Amniotic epithelial cell (primary cell): ENCODE measurements at regions not wholly inside any gene's neighbourhood (a gene's known extent, or its start where the extent isn't known, plus 50 kb on each side); places are given as distances from the start of the nearest gene placed in this dataset.

Experiments
- DNase-seq: peaks from one replicate; pipeline ENCODE4 v3.0.0-alpha.2; 2010; ENCODE audit warnings: low read depth

DNA sequence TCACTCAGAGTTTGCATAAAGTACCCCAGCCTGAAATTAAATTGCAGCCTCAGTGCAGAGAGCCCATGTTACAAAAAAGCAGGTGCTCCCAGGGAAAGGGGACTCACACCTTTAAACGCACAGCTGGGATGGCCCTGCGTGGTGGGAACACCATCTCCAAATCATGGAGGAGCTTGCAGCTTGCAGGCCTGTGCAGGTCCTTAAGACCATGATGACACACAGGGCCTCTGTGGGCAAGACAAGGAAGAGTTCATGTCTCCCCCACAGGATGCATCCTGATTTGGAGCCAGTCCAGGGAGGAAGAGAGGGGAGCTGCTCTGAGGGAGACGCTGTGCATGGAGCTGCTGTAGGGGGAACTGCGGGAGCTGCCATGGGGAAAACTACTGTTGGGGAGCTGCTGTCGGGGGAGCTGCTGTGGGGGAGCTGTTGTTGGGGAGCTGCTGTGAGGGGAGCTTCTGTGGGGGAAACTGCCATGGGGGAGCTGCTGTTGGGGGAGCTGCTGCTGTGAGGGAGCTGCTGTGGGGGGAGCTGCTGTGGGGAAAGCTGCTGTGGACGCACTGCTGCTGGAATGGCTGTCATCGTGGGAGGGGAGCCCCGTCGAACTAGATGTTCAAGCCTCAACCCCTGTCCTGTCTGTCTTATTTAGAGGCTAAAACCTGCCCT lies 113.9 kb downstream of the MATN1 start:
- no peak for DNase-seq

DNA sequence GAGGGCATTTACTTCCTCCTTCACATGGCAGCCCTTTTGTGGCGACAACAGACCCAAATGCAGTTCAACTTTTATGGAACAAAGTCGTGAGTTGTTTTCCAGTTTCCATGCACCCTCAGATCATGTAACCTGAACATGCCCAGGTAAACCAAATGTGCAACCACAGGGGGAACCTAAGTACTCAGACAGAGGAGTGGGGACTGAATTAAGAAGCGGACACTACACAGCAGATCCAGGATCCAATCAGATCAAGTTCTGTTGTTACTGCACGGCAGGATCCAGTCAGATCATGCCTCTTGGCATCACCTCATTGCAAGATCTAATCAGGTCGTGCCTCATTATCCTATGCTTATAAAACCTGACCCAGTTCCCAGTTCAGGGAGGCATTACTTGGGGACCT lies 115.7 kb downstream of the MATN1 start:
- no peak for DNase-seq

DNA sequence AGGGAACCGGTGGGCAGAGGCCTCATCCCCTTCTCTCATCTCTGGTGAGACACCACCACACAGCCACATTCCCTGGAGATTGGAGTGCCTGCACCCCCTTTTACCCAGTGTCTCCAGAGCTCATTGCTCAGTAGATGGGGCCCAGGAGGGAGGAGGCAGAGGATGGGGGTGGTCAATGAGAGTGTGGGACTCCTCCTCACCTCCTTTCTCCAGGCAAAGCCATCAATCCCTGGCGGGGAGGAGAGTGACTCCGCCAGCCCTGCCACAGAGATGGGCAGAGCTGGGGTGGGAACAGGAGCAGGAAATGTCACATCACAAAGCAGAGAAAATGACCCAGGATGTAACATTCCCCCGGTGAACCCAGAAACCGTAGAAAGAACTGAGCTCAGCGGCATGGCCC lies 117.2 kb downstream of the MATN1 start:
- DNase-seq = no peak

DNA sequence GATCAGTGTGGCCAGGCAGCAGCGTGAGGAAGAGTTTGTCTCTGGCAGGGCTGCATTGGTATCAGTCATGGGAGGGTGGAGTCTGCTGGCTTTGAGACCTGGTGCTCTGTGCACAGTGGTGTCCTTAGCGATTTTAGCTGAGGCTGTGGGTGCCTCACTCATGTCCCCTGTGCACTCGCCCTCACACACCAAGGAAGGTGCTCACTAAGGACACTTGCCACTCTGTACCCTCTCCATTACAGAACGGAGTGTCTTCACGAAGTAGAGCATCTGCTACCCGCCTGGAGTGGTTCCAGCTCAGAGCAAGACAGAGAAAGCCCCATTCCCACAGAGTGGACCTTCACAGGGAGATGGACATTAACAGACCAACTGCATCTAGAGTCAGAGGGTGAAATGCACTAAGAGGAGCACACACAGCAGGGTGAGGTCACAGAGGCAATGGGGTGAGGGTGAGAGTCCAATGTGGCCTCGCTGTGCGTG lies 117.9 kb downstream of the MATN1 start:
- DNase-seq = no peak

DNA sequence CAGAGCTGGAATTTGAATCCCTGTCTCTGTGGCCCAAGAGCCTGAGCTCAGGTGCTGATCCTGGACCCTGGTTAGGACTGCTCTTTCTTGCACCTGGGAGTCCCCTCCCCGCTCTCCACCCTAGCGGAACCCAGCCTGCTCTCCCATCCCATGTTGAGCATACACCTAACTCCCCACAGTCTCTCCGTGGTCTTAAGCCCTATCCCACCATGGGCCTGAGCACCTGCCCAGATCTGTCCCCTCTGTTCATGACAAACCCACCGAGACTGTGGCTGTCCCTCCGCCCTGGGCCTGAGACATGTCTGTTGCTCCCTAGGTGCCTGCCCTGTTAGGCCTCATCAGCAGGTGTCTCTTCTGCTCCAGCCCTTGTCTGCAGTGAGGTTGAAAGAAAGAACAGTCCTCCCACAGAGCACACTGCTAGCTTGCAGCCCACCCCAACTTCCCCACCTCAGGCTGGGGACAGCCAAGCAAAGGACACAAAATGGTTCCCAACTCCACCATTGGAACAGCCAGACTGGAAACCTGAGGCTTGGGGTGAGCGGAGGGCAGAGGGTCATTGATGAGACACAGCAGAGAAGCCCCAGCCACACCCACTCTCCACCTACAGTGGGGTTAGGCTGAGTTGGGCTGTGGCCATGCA lies 118.5 kb downstream of the MATN1 start:
- DNase-seq = no peak

DNA sequence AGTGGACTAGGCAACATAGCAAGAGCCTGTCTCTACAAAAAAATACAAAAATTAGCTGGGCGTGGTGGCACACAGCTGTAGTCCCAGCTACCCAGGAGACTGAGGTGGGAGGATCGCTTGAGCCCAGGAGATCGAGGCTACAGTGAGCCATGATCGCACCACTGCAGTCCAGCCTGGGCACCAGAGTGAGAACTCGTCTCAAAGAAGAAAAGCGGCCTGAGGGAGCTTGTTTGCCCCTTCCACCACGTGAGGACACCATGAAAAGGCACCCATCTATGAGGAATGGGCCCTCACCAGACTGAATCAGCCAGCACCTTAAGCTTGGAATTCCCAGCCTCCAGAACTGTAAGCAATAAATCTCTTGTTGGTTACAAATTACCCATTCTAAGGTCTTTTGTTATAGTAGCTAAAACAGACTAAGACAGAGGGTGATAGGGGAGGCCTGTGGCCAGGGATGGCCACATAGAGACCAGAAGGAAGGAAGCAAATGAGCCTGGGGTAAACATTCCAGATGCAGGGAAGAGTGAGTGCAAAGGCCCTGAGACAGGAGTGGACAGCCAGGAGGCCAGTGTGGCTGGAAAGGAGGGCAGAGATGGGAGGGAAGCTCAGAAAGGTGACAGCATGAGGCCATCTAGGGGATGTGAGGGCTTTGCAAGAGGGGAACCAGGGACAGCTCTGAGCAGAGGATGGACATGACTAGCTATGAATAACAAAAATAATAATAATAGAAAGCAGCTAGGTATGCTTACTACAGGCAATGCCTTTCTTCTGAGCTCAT lies 120.1 kb downstream of the MATN1 start:
- no peak for DNase-seq

DNA sequence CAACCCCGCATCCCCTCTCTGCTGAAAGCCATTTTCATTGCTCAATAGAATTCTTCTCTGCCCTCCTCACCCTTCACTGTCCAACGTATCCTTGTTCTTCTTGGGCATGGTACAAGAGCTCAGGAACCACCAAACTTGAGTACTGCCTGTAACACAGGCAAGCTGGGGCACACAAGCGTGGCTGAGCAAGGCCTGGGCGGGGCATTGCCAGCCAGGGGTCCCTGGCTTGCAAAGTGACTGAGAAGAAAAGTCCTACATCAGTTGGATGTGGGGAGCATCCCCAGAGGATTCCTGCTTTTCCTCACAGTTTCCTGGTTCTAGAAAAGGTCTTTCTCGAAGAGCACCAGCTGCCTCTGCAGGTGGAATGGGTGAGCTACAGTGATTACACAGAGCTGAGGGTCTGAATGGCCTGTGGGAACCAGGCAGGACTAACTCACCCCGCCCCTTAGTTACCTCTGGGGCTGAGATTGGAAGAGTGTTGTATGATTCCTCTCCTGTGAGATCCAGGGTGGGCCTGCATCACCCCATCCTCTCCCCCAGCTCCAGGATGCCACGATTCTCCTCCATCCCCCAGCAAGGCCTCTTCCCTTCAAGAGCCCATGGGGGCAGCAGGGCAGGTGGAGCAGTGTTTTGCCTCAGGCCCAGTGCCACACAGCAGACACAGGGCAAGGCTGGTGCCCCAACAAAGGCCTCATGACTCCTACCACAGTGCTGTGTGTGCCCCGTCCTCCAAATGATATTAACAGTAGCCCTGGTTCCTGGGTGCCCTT lies 121.9 kb downstream of the MATN1 start:
- DNase-seq = no peak

DNA sequence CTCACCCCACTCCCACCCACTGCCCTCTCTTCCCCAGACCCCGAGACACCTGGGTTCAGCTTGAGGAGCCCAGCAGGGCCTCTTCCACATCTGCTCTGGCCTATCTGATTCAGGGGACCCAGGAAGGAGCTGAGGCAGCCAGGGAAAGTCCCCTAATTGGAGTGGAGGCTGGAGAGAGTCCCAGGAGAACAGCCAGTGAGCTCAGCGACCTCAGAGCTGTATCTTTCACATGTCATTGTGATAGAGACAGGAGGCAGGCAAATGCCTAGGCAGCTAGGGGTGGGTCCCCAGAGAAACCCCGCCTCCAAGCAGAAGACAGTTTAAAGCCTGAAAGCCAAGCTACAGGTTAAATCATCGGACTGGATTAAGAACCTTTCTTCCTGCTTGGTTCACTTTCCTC lies 122.7 kb downstream of the MATN1 start:
- no peak for DNase-seq

DNA sequence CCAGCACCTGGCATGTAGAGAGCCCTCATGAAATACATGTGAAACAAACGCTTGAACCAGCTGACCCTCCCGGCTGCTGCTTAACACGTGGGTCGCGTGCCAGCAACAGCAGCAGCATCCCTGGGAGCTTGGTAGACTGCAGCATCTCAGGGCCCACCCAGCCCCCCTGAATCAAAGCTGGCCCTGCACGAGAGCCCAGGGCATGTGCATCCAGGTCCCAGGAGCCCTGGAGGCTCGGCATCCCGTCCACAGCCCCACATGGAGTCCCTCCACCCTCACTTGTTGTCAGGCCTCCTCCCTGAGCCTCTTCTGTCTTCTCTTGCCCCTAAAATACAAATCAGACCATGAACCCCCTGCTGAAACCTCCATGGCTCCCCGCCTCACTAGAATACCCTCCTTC lies 123.1 kb downstream of the MATN1 start:
- no peak for DNase-seq

DNA sequence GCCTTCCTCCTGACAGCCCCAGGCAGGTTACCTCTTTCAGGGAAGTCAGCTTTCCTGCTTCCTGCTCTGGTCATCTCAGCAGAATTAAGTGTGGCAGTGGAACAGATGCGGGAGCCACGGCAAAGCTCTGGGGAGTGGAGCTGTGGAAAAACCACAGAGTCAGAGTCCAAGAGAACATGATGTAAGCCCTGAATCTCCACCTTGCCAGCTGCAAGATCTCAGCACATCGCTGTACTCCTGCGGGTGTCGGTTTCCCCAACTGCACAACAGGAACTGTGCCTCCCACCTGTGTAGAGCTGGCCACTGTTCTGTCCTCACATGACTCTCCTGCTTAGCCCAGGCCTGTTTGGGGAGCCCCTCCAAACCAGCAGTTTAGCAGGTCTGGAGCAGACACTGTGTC lies 123.7 kb downstream of the MATN1 start:
- no peak for DNase-seq

DNA sequence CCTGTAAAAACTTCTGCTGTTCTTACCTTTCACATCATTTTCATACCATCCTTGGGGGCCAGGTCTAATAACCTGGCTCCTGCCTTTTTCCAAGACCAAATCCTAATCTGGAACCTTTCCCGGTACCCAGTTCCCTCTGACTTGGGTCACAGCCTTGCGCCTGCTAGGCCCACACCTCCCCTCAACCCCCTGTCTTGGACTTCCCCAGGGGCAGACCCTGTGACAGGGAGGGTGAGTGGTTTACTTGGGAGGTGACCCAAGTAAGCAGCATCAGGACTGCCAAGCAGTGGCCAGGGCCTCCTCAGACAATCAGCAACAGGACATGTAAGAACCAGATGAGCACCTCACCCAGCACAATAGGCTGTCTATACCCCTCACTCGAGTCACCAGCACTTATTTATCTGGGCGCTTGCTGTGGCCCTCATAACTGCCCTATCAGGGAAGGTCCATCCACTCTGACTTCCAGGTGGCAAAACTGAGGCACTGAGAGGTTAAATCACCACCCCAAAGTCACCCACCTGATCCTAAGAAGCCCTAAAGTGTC lies 124.7 kb downstream of the MATN1 start:
- no peak for DNase-seq

DNA sequence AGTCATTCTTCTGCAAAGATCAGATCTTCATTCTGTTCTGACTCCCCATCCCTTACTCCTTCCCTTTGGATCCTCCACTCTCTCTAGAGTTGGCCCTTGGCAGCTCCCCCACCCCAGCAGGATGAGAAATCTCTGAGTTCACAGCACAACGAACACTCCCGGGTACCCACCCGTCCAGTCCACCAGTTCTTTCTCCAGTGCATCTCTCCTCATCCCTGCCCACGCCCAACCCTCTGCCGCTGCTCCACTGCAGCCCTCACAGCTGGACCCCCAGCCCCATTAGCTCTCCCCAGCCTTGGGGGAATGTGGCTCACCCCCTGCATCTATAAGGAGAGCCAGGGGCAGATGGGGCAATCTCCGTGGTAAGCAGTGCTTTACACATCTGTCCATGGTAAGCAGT lies 125.7 kb downstream of the MATN1 start:
- no peak for DNase-seq

DNA sequence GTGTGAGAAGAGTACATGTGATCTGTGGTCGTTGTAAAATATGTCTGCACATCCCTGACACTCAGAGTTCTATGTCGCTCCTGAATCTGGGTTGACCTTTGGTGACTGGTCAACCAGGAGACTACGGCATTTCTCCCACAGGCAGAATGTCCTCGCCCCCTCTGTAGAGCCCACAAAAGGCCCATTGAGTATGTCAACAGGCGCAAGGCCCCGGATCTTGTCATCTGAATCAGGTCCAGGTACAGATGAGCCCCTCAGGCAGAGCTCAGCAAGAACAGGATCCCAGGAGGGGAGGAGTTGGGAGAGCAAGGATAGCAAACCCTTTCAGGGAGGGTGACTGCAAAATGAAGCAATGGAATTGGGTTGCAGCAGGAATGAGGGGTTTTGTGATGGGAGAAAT lies 126.5 kb downstream of the MATN1 start:
- no peak for DNase-seq

DNA sequence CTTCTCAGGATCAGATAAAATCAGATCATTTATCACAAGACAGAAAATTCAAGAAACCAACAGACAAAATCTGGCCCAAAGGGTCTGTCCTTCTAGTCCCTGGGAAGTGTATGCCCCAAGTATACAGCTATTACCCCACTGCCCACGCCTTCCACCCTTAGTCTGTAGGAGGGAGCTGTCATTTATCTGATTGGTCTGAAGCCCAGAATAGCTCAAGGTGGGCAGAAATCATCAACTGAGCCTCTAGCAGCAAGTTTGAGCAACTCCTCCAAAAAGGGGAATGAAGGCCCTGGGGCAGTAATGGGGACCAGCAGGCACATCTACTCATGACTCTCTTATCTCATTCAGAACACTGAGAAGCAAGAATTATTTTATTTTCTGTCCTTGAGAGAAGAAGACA lies 126.9 kb downstream of the MATN1 start:
- DNase-seq = no peak

DNA sequence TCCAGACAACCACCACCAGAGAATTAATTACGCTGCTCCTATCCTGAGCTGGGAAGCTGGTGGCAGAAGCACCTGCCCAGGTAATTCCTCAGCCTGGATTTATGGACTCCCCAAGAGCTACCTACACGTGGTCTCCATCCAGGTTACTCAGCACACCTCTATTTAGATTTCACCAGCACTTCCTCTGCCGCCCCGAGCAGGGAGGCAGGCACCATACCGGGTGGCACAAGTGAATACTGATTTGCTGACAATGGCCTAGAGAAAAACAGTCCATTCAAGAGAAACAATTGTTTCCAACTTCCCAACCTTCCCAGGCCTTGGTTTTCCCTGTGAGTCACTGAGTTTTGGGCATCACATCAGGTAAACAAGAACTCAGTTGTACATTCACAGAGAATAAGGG lies 134.3 kb downstream of the MATN1 start:
- DNase-seq = no peak

DNA sequence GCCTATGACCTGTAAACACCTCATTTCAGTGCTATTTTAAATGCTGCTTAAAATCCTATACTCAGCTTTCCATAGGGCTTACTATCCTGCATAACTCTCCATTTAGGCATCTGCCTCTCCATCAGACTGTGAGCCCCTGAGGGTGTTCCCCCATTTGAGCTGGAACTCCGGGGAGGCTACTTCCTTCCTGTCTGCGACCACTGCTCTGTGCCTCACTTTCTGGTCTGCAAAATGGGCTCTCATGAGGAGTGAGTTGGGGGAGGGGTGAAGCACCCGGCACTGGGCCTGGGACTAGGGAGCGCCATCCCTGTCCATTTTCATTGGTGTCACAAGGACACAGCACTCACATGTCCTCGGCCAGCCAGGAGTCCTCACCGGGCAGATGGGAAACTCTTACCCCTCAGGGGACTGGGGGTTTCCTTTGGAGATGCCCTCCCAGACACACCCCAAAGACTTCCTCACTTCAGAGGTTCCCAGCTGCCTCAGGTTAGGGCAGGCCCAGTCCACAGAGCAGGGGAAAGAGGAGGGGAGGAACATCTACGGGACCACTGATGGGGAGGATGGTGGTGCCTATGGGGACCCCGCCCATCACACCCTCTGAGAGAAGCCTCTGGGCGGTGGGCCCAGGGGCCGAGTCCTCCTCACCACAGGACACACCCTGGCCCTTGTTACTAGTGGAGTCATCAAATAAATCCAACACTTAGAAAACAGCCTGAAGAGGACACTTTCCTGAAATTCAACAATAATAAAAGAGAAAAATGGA lies 134.9 kb downstream of the MATN1 start:
- DNase-seq = no peak

DNA sequence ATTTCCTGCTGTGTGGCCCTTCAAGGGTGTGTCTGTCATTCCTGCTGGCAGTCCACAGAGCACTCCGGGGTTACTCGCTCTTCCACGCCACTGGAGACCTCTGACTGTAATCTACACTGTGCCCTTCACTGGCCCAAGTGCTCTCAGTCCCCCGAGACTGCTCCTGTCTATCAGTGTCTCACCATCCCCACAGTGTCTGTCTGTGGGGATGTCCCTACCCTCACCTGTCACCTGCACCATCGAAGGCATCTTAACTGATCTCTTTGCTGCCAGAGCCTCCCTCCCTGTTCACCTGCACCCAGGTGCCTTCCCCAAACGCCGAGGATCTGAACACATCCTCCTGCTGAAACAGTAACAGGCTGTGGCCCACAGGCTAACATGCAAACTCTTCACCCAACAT lies 136.7 kb downstream of the MATN1 start:
- no peak for DNase-seq

DNA sequence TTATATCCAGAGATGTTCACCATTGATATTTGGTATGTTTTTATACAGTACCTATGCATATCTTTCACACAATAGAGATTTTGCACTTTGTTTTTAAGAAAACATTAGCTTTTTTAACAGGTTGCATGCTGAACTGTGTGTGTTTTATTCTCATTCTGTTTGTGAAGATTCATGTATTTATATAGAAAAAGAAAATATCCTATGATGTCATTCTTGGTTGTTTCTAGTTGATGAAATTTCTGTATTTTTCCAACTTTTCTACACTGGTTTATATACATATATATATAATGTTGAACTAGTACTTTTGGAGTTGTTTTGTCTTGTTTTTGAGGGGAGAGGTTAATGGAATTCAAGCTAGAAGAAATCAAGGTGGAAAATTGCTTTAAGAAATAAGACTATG lies 143.8 kb downstream of the MATN1 start:
- DNase-seq = no peak

DNA sequence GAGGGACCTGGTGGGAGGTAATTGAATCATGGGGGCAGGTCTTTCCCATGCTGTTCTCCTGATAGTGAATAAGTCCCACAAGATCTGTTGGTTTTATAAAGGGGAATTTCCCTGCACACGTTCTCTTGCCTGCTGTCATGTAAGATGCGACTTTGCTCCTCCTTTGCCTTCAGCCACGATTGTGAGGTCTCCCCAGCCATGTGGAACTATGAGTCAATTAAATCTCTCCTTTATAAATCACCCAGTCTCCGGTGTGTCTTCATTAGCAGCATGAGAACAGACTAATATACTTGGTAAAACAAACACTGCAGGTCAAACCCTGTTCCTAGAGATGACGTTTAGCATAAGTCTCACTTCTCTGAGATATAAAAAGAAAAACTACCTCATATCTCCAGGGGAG lies 148.3 kb downstream of the MATN1 start:
- no peak for DNase-seq

DNA sequence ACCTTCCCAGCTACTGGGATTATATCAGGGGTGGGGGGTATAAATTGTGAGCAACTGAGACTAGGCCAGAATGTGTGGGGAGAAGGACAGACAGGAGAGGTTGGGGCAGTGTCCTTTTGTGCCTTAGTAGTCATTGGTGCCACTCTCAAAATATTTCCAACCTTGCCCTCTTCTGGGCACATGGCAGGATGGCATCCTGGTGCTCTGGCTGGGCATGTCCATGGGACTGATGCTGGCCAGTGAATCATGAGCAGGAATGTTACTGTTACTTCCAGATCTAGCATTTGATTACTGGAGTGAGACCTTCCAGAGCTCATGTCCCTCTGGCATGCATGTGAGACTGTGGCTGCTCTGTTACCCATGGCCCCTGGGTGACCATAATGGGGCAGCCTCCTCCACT lies 151.2 kb downstream of the MATN1 start:
- DNase-seq = no peak

DNA sequence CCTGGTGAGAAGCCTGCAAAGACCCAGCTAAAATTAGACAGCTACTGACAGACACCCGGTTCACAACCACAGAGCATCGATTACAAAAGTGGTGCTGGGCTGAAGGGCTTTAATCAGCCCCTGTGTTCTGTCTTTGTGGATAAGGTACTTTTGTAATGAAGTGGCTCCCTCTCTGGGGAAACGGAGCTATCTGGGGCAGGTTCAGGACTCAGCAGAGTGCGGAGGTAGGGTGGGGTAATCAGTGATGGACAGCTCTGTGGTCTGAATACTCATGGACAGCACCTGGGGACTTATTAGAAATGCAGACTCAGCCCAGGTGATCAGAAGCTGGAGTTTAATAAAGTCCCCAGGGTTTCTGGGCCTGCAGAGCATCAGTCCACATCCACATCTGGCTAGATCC lies 152.0 kb downstream of the MATN1 start:
- no peak for DNase-seq

DNA sequence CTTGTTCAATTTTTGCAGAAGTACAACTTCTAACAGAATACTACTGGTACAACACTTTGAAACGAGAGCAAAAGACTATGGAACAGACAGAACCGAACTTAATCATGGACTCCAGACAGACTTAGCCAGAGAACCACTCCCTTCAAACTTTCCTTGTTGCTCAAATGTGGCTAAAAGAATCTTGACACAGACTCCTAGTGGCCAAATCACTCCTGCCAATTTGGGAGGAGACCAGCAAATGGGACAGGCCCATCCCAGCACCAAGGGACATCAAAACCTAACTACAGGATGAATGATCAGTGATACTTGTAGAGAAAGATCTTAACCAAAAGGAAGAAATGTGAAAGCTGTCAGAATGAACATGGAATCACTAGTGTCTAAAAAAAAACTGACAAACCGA lies 154.0 kb downstream of the MATN1 start:
- DNase-seq = no peak
